ENCODE measurements at regions not wholly inside any gene's neighbourhood (a gene's known extent, or its start where the extent isn't known, plus 50 kb on each side); places are given as distances from the start of the nearest gene placed in this dataset.

DNA sequence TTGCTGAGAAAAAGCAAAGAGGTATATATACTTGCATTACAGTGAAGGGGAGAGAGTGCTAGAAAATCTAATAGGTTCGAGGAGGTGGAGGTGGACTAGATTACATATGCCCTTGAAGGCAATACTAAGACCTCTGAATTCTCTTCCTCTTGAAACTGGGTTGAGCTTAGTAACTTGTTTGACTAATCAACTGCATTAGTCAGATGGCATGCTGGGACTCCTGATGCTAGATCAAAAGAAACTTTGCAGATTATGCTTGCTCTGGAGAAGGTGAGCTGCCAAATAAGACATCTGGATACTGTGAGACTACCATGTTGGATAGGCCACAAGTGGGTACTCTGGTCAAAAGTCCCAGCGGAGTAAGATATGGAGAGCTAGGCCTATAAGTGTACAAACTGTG is 331.3 kb downstream of the KLF5 start:
- TF ChIP-seq SIN3A (IDR thresholded peaks at IDR 0.05; ENCODE audit: borderline replicate concordance, insufficient read depth, low read length) (no peak), POLR2AphosphoS5 (IDR thresholded peaks at IDR 0.05; ENCODE audit: low read depth, low read length) (no peak), FOXP2 (optimal IDR thresholded peaks at IDR 0.05; ENCODE audit: borderline replicate concordance, extremely low read depth, extremely low read length, insufficient read depth) (no peak), TAF1 (IDR thresholded peaks at IDR 0.05; ENCODE audit: borderline replicate concordance, insufficient read depth, low read length) (no peak)
- TF ChIP-seq, protein P1, sequence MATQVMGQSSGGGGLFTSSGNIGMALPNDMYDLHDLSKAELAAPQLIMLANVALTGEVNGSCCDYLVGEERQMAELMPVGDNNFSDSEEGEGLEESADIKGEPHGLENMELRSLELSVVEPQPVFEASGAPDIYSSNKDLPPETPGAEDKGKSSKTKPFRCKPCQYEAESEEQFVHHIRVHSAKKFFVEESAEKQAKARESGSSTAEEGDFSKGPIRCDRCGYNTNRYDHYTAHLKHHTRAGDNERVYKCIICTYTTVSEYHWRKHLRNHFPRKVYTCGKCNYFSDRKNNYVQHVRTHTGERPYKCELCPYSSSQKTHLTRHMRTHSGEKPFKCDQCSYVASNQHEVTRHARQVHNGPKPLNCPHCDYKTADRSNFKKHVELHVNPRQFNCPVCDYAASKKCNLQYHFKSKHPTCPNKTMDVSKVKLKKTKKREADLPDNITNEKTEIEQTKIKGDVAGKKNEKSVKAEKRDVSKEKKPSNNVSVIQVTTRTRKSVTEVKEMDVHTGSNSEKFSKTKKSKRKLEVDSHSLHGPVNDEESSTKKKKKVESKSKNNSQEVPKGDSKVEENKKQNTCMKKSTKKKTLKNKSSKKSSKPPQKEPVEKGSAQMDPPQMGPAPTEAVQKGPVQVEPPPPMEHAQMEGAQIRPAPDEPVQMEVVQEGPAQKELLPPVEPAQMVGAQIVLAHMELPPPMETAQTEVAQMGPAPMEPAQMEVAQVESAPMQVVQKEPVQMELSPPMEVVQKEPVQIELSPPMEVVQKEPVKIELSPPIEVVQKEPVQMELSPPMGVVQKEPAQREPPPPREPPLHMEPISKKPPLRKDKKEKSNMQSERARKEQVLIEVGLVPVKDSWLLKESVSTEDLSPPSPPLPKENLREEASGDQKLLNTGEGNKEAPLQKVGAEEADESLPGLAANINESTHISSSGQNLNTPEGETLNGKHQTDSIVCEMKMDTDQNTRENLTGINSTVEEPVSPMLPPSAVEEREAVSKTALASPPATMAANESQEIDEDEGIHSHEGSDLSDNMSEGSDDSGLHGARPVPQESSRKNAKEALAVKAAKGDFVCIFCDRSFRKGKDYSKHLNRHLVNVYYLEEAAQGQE (IDR thresholded peaks at IDR 0.05; ENCODE audit: insufficient read depth in 1 of 2, low read depth in 2 of 2, low read length in 2 of 2): no peak

DNA sequence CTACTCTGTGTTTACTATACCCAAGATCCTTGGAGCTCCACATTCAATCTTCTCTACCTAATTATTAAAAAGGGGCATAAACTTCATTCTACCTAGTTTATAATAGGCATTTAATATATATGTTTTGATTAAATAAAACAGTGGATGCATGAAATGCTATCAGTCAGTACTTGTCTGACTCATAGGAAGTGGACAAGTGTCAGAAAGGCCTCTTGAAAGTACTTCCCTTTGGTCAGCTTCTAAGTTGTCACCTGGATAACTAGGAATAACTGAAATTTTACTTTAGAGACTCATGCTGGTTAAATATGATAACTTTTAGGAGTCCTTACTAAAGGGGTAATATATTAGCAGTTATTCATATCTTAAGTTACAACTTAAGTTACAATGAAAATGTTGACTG is 329.8 kb downstream of the KLF5 start:
- TF ChIP-seq SIN3A (IDR thresholded peaks at IDR 0.05; ENCODE audit: borderline replicate concordance, insufficient read depth, low read length) (no peak), POLR2AphosphoS5 (IDR thresholded peaks at IDR 0.05; ENCODE audit: low read depth, low read length) (no peak), FOXP2 (optimal IDR thresholded peaks at IDR 0.05; ENCODE audit: borderline replicate concordance, extremely low read depth, extremely low read length, insufficient read depth) (no peak), TAF1 (IDR thresholded peaks at IDR 0.05; ENCODE audit: borderline replicate concordance, insufficient read depth, low read length) (no peak)
- TF ChIP-seq, protein P1 (IDR thresholded peaks at IDR 0.05; ENCODE audit: insufficient read depth in 1 of 2, low read depth in 2 of 2, low read length in 2 of 2): no peak

DNA sequence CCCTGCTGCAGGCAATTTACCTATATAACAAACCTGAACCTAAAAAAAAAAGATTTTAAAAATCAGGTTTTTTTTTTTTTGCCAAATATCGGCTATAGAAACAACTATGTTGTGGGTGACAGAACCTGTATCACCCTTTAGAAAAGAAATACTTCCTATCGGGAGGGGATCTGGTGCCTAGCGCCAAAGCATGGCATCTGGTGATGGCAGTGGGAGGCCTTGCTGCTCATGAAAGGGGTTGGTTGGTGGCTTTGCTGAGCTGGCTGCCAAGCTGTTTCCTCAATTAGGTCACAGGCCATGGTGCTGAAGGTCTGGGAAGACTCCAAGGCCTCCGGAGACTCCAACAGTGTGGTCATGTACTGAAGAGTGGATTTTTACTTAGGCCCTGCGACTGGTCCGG is 328.5 kb downstream of the KLF5 start:
- TF ChIP-seq POLR2AphosphoS5 (IDR thresholded peaks at IDR 0.05; ENCODE audit: low read depth, low read length) (no peak), FOXP2 (optimal IDR thresholded peaks at IDR 0.05; ENCODE audit: borderline replicate concordance, extremely low read depth, extremely low read length, insufficient read depth) (no peak), TAF1 (IDR thresholded peaks at IDR 0.05; ENCODE audit: borderline replicate concordance, insufficient read depth, low read length) (no peak), SIN3A (IDR thresholded peaks at IDR 0.05; ENCODE audit: borderline replicate concordance, insufficient read depth, low read length) (no peak)
- TF ChIP-seq, protein P1 (IDR thresholded peaks at IDR 0.05; ENCODE audit: insufficient read depth in 1 of 2, low read depth in 2 of 2, low read length in 2 of 2): no peak

DNA sequence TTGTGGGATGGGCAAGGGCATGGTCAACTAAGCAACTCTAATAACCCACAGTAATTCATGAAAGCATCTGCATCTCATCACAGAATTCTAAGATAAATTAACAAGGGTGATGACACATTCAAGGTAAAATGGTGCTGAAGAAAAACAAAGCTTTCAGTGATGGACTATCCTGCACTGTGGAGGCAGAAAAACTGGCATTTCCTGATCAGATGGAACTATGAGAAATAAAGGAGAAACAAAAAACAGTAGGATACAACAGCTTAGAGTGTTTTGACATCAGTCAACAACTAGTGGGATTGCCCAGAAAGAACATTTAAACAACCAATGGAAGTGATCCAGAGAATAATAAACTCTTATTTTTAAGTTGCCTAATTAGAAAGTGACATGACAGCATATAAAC is 327.0 kb downstream of the KLF5 start:
- TF ChIP-seq, protein P1 (IDR thresholded peaks at IDR 0.05; ENCODE audit: insufficient read depth in 1 of 2, low read depth in 2 of 2, low read length in 2 of 2): no peak
- TF ChIP-seq TAF1 (IDR thresholded peaks at IDR 0.05; ENCODE audit: borderline replicate concordance, insufficient read depth, low read length) (no peak), SIN3A (IDR thresholded peaks at IDR 0.05; ENCODE audit: borderline replicate concordance, insufficient read depth, low read length) (no peak), POLR2AphosphoS5 (IDR thresholded peaks at IDR 0.05; ENCODE audit: low read depth, low read length) (no peak)

Measured in PFSK-1 (cell line).